ENCODE measurements at regions not wholly inside any gene's neighbourhood (a gene's known extent, or its start where the extent isn't known, plus 50 kb on each side); places are given as distances from the start of the nearest gene placed in this dataset.

DNA sequence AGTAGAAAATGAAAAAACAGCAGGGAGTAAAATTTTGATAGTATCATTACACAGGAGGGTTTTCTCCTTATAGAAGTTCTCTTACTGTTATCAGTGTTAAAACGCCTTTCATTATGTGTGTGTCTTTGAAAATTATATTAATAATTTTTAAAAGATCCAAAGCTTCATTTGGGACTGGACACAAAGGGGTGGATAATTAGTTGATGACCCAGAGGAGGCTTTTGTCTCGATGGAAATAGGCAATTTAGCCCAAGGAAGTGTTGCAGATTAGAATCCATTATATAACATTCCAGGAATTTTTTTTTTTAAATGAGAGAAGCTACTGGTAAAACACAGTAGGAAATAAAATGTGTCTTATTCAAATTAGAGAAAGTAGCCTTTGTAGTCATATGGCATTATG is 1339.3 kb downstream of the FSTL5 start:
- DNase-seq (ENCODE audit: low read depth) (no peak), FAIRE-seq (no peak)
- H3K27ac Mint-ChIP-seq (ENCODE audit: unreplicated experiment): no peak overlapping the region
- no peaks in the 10 kb centered on the region for H3K9me3 Mint-ChIP-seq (ENCODE audit: unreplicated experiment)
- Histone ChIP-seq H3K9me3 (ENCODE audit: insufficient read depth, low read depth, low read length) (no peaks in the 10 kb centered on the region), H3K27ac (ENCODE audit: low read depth, low read length) (no peak overlapping the region), H3K4me1 (ENCODE audit: insufficient read depth, low read length) (no peaks in the 10 kb centered on the region), H3K4me3 (ENCODE audit: insufficient read depth, low read depth, low read length) (no peak overlapping the region), H2AFZ (ENCODE audit: low read depth, low read length) (no peak overlapping the region), H3K27me3 (ENCODE audit: insufficient read depth, low read length) (no peaks in the 10 kb centered on the region), H3K36me3 (ENCODE audit: insufficient read depth, low read length) (no peaks in the 10 kb centered on the region), H3K4me2 (ENCODE audit: low read length) (no peak overlapping the region), H4K20me1 (ENCODE audit: insufficient read depth, low read length) (no peaks in the 10 kb centered on the region), H3K79me2 (ENCODE audit: insufficient read depth, low read length) (no peaks in the 10 kb centered on the region), H3K9ac (ENCODE audit: low read length) (no peak overlapping the region)
- H3K27me3 Mint-ChIP-seq (ENCODE audit: low read depth, unreplicated experiment): no peaks in the 10 kb centered on the region
- no peaks in the 10 kb centered on the region for H3K36me3 Mint-ChIP-seq (ENCODE audit: low read depth, unreplicated experiment)
- no peak overlapping the region for H3K4me3 Mint-ChIP-seq (ENCODE audit: unreplicated experiment)
- TF ChIP-seq EZH2 (IDR thresholded peaks at IDR 0.05; ENCODE audit: insufficient read depth, low read length): no peak
- no peaks in the 10 kb centered on the region for H3K4me1 Mint-ChIP-seq (ENCODE audit: low read depth, unreplicated experiment)

DNA sequence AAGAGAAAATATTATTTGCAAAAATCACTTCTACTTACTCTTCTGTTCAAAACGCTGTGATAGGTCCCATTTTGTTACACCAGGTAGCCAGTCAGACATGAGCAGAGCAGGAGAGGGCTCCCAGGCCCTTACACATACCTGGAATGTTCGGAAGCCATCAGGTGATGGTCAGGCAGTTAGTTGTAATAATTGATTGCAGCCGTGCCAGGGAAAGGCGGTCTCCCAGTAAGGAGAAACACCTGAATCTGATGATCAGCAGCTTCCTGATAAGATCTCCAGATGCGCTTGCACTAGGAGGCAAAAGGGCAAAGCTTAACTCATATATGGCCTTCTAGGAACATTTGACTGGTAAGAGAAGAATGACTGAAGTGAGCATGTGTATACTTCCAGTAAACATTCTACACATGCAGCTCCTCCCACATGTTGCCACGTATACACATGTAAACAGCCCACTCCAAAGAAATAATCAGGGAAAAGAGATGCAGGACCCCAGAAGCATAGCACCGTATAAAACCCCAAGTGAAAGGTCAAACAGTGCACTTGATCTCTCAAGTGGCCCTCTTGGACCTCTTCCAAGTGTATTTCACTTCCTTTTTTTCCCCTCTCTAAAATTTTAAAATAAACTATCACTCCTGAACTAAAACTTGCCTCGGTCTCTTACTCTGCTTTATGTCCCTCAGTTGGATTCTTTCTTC is 1338.0 kb downstream of the FSTL5 start:
- Mint-ChIP-seq H3K4me3 (ENCODE audit: unreplicated experiment) (no peak overlapping the region), H3K4me1 (ENCODE audit: low read depth, unreplicated experiment) (no peaks in the 10 kb centered on the region), H3K27ac (ENCODE audit: unreplicated experiment) (no peak overlapping the region), H3K27me3 (ENCODE audit: low read depth, unreplicated experiment) (no peaks in the 10 kb centered on the region), H3K9me3 (ENCODE audit: unreplicated experiment) (no peaks in the 10 kb centered on the region), H3K36me3 (ENCODE audit: low read depth, unreplicated experiment) (no peaks in the 10 kb centered on the region)
- FAIRE-seq: no peak
- Histone ChIP-seq H3K9ac (ENCODE audit: low read length) (no peak overlapping the region), H3K4me3 (ENCODE audit: insufficient read depth, low read depth, low read length) (no peak overlapping the region), H3K4me1 (ENCODE audit: insufficient read depth, low read length) (no peaks in the 10 kb centered on the region), H2AFZ (ENCODE audit: low read depth, low read length) (no peak overlapping the region), H3K4me2 (ENCODE audit: low read length) (no peak overlapping the region), H3K9me3 (ENCODE audit: insufficient read depth, low read depth, low read length) (no peaks in the 10 kb centered on the region), H3K27me3 (ENCODE audit: insufficient read depth, low read length) (no peaks in the 10 kb centered on the region), H3K27ac (ENCODE audit: low read depth, low read length) (no peak overlapping the region), H3K36me3 (ENCODE audit: insufficient read depth, low read length) (no peaks in the 10 kb centered on the region), H4K20me1 (ENCODE audit: insufficient read depth, low read length) (no peaks in the 10 kb centered on the region), H3K79me2 (ENCODE audit: insufficient read depth, low read length) (no peaks in the 10 kb centered on the region)
- TF ChIP-seq, protein P1, sequence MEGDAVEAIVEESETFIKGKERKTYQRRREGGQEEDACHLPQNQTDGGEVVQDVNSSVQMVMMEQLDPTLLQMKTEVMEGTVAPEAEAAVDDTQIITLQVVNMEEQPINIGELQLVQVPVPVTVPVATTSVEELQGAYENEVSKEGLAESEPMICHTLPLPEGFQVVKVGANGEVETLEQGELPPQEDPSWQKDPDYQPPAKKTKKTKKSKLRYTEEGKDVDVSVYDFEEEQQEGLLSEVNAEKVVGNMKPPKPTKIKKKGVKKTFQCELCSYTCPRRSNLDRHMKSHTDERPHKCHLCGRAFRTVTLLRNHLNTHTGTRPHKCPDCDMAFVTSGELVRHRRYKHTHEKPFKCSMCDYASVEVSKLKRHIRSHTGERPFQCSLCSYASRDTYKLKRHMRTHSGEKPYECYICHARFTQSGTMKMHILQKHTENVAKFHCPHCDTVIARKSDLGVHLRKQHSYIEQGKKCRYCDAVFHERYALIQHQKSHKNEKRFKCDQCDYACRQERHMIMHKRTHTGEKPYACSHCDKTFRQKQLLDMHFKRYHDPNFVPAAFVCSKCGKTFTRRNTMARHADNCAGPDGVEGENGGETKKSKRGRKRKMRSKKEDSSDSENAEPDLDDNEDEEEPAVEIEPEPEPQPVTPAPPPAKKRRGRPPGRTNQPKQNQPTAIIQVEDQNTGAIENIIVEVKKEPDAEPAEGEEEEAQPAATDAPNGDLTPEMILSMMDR (IDR thresholded peaks at IDR 0.05; ENCODE audit: insufficient read depth, low read depth, low read length): no peak
- no peak for TF ChIP-seq EZH2 (IDR thresholded peaks at IDR 0.05; ENCODE audit: insufficient read depth, low read length)
- no peak for DNase-seq (ENCODE audit: low read depth)

DNA sequence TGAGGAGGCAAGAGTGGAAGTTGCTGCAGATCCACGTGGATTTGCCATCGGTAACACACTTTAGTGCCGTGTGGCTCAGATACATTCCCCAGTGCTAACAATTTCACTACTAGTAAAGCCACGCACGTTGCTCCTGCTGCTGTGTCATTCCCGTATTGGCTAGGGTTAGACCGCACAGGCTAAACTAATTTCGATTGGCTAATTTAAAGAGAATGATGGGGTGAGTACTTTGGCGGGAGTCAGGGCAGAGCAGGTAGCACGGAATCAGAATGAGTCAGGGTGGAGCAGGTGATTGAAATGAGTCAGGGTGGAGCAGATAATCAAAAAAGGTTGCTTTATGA is 1337.5 kb downstream of the FSTL5 start:
- no peak overlapping the region for H3K27ac ChIP-seq (ENCODE audit: low read depth, low read length)
- no peaks in the 10 kb centered on the region for H3K27me3 ChIP-seq (ENCODE audit: insufficient read depth, low read length)
- no peak overlapping the region for H3K4me3 Mint-ChIP-seq (ENCODE audit: unreplicated experiment)
- TF ChIP-seq, protein P1 (IDR thresholded peaks at IDR 0.05; ENCODE audit: insufficient read depth, low read depth, low read length): no peak
- TF ChIP-seq EZH2 (IDR thresholded peaks at IDR 0.05; ENCODE audit: insufficient read depth, low read length): no peak
- no peak overlapping the region for H3K27ac Mint-ChIP-seq (ENCODE audit: unreplicated experiment)
- no peaks in the 10 kb centered on the region for H3K4me1 ChIP-seq (ENCODE audit: insufficient read depth, low read length)
- H2AFZ ChIP-seq (ENCODE audit: low read depth, low read length): no peak overlapping the region
- H3K4me1 Mint-ChIP-seq (ENCODE audit: low read depth, unreplicated experiment): no peaks in the 10 kb centered on the region
- H4K20me1 ChIP-seq (ENCODE audit: insufficient read depth, low read length): no peaks in the 10 kb centered on the region
- no peaks in the 10 kb centered on the region for H3K9me3 ChIP-seq (ENCODE audit: insufficient read depth, low read depth, low read length)
- H3K79me2 ChIP-seq (ENCODE audit: insufficient read depth, low read length): no peaks in the 10 kb centered on the region
- no peaks in the 10 kb centered on the region for H3K27me3 Mint-ChIP-seq (ENCODE audit: low read depth, unreplicated experiment)
- H3K9me3 Mint-ChIP-seq (ENCODE audit: unreplicated experiment): no peaks in the 10 kb centered on the region
- no peaks in the 10 kb centered on the region for H3K36me3 Mint-ChIP-seq (ENCODE audit: low read depth, unreplicated experiment)
- H3K36me3 ChIP-seq (ENCODE audit: insufficient read depth, low read length): no peaks in the 10 kb centered on the region
- H3K9ac ChIP-seq (ENCODE audit: low read length): no peak overlapping the region
- no peak overlapping the region for H3K4me2 ChIP-seq (ENCODE audit: low read length)
- no peak for DNase-seq (ENCODE audit: low read depth)
- H3K4me3 ChIP-seq (ENCODE audit: insufficient read depth, low read depth, low read length): no peak overlapping the region
- no peak for FAIRE-seq
